Fibroblast of pulmonary artery (primary cell): ENCODE measurements at regions not wholly inside any gene's neighbourhood (a gene's known extent, or its start where the extent isn't known, plus 50 kb on each side); places are given as distances from the start of the nearest gene placed in this dataset.
A peak's percentile ranks its signal among the peaks of the same experiment; 100 is the strongest.

Experiments used
- DNase-seq: peaks from one replicate; pipeline ENCODE4 v3.0.0-alpha.2; 2010; ENCODE audit warnings: low read depth
- H3K4me3 ChIP-seq: replicated peaks from 2 replicates; pipeline ENCODE4 v1.5.1; 2011; ENCODE audit warnings: low read depth, mild to moderate bottlenecking, control low read depth, low read length, moderate library complexity
- TF ChIP-seq, protein P1 (sequence below): IDR thresholded peaks from 2 replicates; pipeline ENCODE4 v1.5.1; 2011; ENCODE audit warnings: mild to moderate bottlenecking, control low read depth, low read length, inconsistent platforms; ENCODE audit errors: missing control alignments

DNA sequence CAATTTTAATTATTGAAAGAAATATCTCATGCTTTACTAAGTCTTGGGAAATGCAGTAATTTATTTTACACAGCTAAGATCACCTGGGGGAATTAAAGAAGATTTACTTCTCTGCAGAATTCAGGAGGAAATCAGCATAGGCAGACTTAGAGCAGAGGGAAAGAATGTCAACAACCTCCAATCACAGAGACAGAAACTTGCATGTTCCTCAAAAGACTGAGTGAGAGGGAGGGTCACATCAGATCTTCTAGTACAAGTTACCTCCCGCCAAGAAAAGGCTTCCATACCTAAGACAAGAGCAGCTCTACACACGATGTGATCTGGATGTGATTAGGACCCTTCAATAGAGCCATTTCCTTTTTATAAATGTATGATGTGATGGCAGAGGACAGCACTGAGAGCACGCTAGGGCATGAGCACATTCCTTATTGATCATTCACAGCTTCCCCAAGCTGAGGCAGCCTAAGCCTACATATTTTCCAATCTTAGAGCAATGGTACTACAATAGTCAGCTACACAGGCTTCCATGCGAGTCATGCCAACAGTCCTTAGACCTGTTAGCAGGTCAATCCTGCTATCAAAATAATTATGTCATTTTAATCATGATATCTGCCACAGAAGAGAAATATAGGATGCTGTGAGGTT is 403.3 kb downstream of the ETNK1 start:
- H3K4me3 ChIP-seq: no peak overlapping the region
- DNase-seq: no peak
- TF ChIP-seq, protein P1, sequence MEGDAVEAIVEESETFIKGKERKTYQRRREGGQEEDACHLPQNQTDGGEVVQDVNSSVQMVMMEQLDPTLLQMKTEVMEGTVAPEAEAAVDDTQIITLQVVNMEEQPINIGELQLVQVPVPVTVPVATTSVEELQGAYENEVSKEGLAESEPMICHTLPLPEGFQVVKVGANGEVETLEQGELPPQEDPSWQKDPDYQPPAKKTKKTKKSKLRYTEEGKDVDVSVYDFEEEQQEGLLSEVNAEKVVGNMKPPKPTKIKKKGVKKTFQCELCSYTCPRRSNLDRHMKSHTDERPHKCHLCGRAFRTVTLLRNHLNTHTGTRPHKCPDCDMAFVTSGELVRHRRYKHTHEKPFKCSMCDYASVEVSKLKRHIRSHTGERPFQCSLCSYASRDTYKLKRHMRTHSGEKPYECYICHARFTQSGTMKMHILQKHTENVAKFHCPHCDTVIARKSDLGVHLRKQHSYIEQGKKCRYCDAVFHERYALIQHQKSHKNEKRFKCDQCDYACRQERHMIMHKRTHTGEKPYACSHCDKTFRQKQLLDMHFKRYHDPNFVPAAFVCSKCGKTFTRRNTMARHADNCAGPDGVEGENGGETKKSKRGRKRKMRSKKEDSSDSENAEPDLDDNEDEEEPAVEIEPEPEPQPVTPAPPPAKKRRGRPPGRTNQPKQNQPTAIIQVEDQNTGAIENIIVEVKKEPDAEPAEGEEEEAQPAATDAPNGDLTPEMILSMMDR: no peak

DNA sequence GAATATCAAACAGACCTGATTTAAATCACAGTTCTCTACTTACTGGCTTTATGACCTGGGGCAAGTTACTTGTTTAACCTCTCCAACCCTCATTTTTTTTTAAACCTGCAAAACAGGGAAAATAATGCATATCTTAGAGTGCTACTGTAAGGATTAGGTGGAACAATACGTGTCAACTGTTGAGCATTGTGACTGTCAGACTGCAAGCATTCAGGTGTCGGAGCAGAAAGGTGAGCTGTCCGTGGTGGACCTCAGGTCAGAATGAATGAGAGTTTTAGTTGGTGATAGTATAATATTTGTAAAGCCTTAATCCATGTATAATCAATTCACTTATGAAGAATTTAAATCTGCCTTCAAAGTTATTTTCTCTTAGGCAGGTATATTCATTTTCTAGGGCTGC is 404.2 kb downstream of the ETNK1 start:
- no peak for DNase-seq
- H3K4me3 ChIP-seq: no peak overlapping the region
- TF ChIP-seq, protein P1: no peak

DNA sequence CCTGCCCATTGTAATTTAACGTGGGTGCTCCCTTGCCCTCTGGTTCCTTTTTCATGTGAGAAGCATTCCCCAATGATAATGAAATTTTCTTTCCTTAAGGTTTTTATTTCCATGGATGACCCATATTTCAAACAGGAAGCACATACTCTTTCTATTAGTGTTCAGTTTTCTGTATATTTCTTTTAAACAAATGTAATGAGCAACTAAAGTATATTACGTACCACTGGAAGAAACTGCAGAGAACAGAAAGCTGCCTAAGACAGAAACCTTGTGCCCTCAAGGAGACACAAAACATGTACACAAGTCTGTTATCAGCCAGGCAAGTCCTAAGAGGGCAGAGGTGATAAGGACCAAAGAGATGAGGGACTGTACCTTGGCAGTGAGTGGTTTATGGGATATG is 414.9 kb downstream of the ETNK1 start:
- no peak for DNase-seq
- TF ChIP-seq, protein P1: no peak
- no peak overlapping the region for H3K4me3 ChIP-seq

DNA sequence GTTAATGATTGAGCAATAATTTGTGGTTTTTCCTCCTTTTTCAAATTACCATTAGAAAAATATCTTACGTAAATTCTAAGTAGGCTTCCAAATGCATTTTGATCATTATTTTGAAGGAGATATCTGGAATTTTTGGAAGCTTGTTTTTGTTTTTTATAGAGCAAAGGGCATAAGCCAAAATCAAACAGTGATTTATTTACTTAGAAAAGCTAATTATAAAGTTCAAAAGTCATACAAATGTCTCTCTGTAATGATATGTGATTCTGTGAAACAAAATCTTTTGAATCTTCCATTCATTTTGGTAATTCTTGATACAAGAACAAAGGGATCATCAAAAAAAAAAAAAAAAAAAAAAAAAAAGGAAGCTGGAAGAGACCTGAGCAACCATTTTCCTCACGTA is 416.8 kb downstream of the ETNK1 start:
- TF ChIP-seq, protein P1: no peak
- DNase-seq: no peak
- no peak overlapping the region for H3K4me3 ChIP-seq

DNA sequence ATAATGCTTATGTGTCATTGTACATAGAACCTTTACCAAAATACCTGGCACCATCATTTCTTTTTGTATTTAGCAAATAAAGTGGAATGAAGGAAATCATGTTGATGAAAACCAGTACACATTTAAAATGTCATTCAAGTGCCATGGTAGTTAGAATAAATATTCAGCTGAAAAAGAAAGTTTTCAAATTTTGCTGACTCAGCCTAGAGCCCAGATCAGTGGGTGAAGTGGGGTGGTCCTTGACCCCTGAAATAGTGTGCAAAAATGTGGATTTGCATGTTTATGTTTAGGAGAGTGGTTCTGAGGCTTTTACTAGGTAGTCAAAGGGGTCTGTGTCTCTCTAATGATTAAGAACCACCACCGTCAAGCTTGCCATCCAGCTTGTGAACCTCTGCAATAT is 418.7 kb downstream of the ETNK1 start:
- no peak for DNase-seq
- TF ChIP-seq, protein P1: no peak
- no peak overlapping the region for H3K4me3 ChIP-seq

DNA sequence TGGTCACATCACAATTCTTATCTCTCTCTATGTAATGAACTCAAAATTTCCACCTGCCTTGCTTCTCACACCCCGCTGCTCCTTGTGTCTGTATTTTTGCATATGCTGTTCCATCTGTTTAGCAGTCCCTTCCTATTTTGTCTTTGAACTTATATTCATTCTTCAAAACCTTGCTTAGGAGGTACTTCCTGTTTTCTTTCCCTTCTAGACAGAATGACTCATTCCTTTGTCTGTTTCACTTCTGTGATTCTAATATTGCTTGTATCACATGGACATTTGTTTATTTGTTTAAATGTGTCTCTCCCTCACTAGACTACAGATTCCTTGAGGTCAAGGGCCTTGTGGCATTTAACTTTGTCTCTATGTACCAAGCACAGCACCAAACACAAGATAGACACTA is 424.2 kb downstream of the ETNK1 start:
- DNase-seq: peak; percentile 2
- H3K4me3 ChIP-seq: no peak overlapping the region
- TF ChIP-seq, protein P1: no peak

DNA sequence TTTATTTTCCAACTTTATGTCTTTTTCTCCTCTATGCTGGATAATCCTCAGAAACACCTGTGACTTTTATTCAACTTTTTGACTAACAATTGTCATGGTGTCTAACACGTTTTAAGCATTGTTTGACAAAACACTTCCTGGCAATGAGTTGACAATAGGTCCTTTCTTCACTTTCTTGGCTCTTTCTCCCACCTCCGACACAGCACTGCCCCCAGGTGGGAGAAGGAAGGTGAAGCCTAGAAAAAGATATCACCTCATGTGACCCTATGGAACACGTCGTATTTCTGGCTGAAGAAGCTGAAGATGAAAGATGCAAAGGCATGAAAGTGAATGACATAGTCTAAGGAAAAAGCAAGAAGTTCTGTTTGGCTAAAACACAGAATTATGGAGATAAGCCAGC is 430.0 kb downstream of the ETNK1 start:
- DNase-seq: peak; percentile 26
- TF ChIP-seq, protein P1: peak; percentile 33

More for the DNA sequence above, 430.0 kb downstream of the ETNK1 start:
- no peak overlapping the region for H3K4me3 ChIP-seq
